HG02642 (cell line): ENCODE measurements at regions not wholly inside any gene's neighbourhood (a gene's known extent, or its start where the extent isn't known, plus 50 kb on each side); places are given as distances from the start of the nearest gene placed in this dataset.
"Not testable (repeated sequence)": the region's sequence is repeated elsewhere in the genome, so short reads cannot be mapped to it uniquely, and the experiment has no call there.

ENCODE experiments used
- ATAC-seq: cut with Tn5 transposase; IDR thresholded peaks from one replicate; pipeline ENCODE4 v1.9.1; 2021; ENCODE audit warnings: mild to moderate bottlenecking; ENCODE audit not compliant: unreplicated experiment, poor library complexity

GRCh38 chr2:8558096-8558495 is 123.8 kb upstream of the ID2 start:
- ATAC-seq: no peak

GRCh38 chr2:8558956-8559355 is 122.9 kb upstream of the ID2 start:
- ATAC-seq: no peak

GRCh38 chr2:8559805-8560204 is 122.1 kb upstream of the ID2 start:
- ATAC-seq: no peak

DNA sequence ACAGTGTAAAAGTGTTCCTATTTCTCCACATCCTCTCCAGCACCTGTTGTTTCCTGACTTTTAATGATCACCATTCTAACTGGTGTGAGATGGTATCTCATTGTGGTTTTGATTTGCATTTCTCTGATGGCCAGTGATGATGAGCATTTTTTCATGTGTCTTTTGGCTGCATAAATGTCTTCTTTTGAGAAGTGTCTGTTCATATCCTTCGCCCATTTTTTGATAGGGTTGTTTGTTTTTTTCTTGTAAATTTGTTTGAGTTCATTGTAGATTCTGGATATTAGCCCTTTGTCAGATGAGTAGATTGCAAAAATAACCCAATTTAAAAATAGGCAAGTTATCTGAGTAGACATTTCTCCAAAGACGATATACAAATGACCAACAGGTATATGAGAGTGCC is 120.2 kb upstream of the ID2 start:
- ATAC-seq: not testable (repeated sequence)

DNA sequence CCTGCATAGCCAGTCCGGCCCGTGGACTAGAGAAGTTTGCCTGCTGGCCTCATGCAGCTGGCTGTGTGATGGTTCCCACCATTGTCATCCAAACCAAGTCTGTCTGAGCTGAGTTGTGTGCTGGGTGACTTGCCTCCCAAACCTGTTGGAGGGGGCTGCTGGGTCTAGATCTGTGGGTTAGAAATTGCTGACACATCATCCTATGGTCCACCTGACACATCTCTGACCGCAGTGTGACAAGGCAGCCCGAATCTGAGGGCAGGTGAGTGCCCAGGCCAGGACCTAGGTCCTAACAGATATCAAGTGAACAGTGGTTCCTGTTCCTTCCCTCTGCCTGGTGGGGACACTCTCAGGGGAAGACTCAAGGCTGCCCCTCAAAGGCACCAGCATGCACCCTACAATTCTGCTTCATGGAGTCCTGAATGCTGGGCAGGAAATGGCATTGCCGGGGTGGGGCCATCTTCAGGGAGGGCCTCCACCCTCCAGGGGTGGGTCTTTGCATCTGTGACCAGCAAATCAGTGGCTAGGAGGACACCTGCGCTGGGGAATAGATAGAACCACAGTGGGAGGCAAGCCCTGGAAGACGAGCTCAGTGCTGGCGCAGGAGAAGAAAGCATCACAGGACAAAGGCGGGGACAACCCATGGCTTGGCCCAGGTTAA is 117.9 kb upstream of the ID2 start:
- ATAC-seq: no peak

GRCh38 chr2:8564475-8564874 is 117.4 kb upstream of the ID2 start:
- ATAC-seq: no peak

DNA sequence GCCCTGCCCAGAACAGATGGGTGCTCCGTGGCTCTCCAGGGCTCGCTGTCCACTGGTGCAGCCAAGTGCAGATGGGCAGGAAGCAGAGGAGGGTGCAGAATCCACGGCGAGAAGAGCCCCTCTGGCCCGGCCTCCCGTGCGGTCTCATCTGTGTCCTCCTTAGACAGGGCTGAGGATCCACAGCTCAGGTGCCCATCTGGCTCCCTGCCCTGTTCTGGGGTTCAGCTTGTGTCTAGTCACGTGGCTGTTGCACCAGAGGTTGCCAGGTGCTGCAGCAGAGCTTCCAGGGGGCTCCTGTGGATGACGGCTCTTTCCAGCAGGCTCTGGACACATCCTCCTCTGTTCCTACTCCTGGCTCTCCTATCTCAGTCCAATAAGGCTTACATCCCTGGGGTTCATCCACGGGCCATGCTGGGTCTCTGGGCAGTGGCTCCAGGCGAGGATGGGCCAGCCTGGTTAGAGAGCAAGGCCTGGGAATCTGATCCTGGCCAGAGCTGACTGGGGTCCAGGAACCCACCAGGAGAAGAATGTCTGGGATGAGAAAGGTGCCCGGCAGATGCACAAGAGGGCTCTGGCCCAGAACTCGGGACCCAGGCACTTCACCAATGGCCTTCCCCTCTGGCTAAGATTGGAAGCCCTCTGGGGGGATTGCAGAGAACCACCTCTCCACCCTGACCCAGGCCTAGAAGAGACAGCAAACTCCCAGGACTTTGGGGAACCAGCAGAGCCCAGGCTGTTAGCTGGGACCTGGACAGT is 116.3 kb upstream of the ID2 start:
- no peak for ATAC-seq

DNA sequence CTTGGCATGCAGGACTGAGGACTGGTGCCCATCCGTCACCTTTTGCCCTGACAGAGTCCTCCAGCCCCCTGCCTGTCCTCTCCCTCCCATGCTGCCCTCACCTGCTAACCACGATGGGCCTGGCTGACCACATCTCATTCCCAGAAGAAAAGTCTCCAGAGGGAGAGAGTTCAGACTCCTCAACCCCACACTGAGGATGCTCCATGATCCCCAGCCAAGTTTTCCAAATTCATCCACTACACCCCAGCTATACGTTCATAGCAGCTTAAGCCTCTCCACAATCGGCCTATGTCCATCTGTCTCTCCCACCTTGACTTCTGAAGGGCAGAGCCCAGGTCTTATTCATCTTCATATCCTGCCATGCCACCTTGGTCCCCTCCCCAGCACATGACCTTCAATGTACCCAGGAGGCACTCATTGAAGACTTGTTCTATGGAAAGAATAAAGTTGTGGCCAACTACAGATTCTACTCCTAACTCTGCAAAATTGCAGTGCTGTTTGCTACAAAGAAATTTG is 115.6 kb upstream of the ID2 start:
- ATAC-seq: no peak

DNA sequence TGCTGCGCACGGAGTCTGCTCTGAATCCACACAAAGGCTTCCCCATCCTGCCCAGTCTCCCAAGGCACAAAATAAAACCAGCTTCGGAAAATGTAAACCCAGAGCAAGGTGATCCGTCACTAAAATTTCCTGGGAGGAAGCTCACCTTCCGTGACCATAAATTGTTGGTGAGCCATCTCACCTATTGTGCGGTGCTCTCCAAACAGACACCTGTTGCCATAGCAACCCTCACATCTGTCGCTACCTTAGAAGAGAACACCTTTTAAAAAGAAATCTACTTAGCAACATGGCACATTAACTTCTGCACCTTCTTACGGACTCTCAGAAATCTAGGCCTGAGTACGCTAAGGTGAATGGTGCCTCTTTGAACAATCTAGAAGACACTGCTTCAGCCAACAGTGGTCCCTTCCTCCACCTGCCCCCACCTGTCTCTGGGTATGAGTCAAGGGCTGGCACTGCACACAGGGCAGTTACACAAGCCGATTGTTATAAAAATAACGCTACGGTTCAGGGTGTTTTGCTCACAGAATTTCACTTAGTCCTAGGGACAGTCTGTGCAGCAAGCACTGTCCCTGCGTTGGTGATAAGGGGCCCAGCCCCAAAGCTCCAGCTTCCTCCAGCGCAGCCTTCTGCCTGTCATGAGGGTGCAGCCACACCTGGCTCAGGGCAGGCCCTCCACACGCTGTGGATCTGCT is 114.9 kb upstream of the ID2 start:
- ATAC-seq: no peak

- ATAC-seq: no peak
Observed at GRCh38 chr2:8567469-8568260, 114.2 kb upstream of the ID2 start.

DNA sequence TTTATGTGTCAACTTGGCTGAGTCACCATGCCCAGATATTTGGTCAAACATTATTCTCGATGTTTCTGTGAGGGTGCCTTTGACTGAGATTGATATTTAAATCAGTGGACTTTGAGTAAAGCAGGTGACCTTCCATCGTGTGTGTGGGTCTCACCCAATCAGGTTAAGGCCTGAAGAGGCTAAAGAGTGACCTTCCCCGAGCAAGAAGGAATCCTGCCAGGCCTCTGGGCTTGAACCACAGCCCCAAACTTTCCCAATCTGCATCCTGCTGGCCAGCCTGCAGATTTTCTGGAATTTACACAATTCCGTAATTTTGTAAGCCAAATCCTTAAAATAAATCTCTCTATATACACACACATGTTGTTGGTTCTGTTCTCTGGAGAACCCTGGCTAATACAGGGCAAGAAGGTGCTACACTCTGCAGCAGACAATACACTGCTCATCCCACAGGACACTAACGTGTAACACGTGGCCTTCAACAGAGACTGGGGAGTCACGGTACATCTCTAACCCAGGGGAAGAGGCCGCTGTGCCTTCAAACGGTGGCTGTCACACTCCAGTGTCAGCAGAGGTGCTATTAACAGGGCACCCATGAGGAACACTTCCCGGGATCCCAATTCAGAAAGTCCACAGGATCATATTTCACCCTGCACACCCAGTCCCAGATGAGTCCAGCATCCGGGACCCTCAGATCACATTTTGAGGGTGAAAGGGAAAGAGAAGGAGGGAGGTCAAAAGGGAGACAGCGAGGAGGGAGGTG is 113.1 kb upstream of the ID2 start:
- no peak for ATAC-seq

GRCh38 chr2:8569332-8569930 is 112.4 kb upstream of the ID2 start:
- ATAC-seq: no peak

- no peak for ATAC-seq
Observed at GRCh38 chr2:8570637-8571036, 111.2 kb upstream of the ID2 start.

GRCh38 chr2:8571301-8571791 is 110.5 kb upstream of the ID2 start:
- no peak for ATAC-seq

DNA sequence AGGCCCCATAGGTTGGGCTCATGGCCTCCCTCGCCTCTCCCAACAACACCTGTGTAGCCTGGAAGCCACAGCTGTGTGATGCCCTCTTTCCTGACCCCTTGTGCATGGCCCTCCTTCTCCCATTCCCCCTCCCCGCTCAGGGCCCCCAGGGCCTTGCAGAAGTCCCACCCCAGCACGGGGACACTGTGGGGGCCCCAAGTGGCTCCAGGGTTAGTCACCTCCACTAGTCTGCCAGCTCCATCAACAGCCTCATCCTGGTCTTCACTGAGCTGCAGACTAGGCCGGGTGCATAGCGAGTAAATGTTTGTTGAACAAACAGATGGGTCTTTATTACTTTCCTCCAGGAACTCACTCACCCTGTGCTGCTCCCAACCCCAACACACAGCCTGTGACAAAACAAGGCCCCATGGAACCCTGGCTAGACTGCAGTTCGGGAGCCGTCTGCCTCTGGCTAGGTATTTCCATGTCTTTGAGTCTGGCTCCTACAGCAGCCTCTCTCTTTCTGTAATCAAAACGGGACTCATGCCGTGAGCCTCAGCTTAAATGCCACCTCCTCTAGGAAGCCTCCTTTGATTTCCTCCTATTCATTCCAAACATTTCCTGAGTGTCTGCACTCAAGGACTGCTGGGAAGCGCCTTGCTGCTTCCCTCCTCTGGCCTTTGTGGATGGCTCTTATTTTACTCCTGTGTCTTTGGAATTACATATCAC is 109.9 kb upstream of the ID2 start:
- ATAC-seq: no peak

DNA sequence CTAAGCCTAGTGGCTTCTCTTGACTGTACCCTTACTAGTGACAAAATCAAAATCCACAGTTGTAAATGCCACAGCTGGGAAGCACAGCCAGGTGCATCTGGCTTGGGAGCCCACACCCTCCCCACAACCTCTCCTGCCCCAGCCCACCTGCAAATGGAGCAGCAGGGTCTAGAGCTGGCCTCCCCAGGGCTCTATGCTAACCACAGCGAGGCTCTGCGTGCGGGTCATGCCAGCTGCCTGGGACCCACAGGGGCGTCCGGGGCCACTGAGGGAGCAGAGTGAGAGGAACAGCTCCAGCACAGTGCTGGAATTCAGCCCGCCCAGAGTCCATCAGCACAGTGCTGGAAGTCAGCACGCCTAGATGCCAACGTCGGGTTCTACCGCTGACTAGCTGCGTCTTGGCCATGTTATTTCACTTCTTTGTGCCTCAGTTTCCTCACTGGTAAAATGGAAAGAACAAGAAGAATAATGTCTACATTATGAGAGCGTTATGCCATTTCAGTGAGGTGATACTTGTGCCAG is 109.1 kb upstream of the ID2 start:
- ATAC-seq: no peak

- ATAC-seq: no peak
Observed at GRCh38 chr2:8573234-8573941, 108.5 kb upstream of the ID2 start.

DNA sequence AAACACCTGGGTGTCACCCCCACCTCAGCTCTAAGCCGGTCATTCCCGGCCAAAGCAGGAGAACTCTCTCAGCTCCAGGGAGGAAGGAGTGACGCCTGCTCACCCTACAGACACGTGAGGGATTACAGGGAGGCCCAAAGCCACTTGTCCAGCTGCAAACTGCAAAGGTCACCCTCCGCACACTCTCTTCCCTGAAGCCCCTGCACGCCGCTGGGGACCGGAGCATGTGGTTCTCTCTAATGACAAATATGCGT is 108.0 kb upstream of the ID2 start:
- ATAC-seq: no peak
